Ishikawa (cell line): ENCODE measurements at regions not wholly inside any gene's neighbourhood (a gene's known extent, or its start where the extent isn't known, plus 50 kb on each side); places are given as distances from the start of the nearest gene placed in this dataset.

Experiments
- CEBPB ChIP-seq: IDR thresholded peaks from 2 replicates; pipeline ENCODE4 v1.6.1; 2012
- CREB1 ChIP-seq: IDR thresholded peaks from 2 replicates; pipeline ENCODE4 v1.6.1; 2012; ENCODE audit warnings: low read depth
- EGR1 ChIP-seq: IDR thresholded peaks from 2 replicates; pipeline ENCODE4 v1.6.1; 2012
- EP300 ChIP-seq: IDR thresholded peaks from 2 replicates; pipeline ENCODE4 v1.6.1; 2012; ENCODE audit warnings: borderline replicate concordance
- FOXM1 ChIP-seq: IDR thresholded peaks from 2 replicates; pipeline ENCODE4 v1.6.1; 2012; ENCODE audit warnings: low read depth, borderline replicate concordance
- MAX ChIP-seq: IDR thresholded peaks from 2 replicates; pipeline ENCODE4 v1.6.1; 2012
- NFIC ChIP-seq: IDR thresholded peaks from 2 replicates; pipeline ENCODE4 v1.6.1; 2012
- RAD21 ChIP-seq: IDR thresholded peaks from 2 replicates; pipeline ENCODE4 v1.6.1; 2012; ENCODE audit warnings: low read depth
- REST ChIP-seq: IDR thresholded peaks from 2 replicates; pipeline ENCODE4 v1.6.1; 2012; ENCODE audit warnings: low read depth, mild to moderate bottlenecking
- USF1 ChIP-seq: IDR thresholded peaks from 2 replicates; pipeline ENCODE4 v1.6.1; 2012
- YY1 ChIP-seq: IDR thresholded peaks from 2 replicates; pipeline ENCODE4 v1.6.1; 2012; ENCODE audit warnings: low read depth
- ZBTB7A ChIP-seq: IDR thresholded peaks from 2 replicates; pipeline ENCODE4 v1.6.1; 2012; ENCODE audit warnings: low read depth

GRCh38 chr20:6502219-6502618, 265.3 kb upstream of the BMP2 start:
- no peak for TF ChIP-seq YY1
- no peak for TF ChIP-seq USF1
- no peak for TF ChIP-seq MAX
- no peak for TF ChIP-seq REST
- TF ChIP-seq ZBTB7A = no peak
- TF ChIP-seq EGR1 = no peak
- TF ChIP-seq CREB1 = no peak
- TF ChIP-seq CEBPB = no peak
- TF ChIP-seq EP300 = no peak
- no peak for TF ChIP-seq RAD21
- no peak for TF ChIP-seq FOXM1
- no peak for TF ChIP-seq NFIC
